Endothelial cell of umbilical vein (primary cell): ENCODE measurements at regions not wholly inside any gene's neighbourhood (a gene's known extent, or its start where the extent isn't known, plus 50 kb on each side); places are given as distances from the start of the nearest gene placed in this dataset.

ENCODE experiments used
- BruUV-seq: library from RNA; stranded (reverse); fragments of 400-500 nt; replicated peaks from 2 replicates; lab custom pipeline; 2021; lab: Mats Ljungman, UMichigan
- CTCF ChIA-PET: fragments of 300-600, 350-600 bp; sonication (Branson Sonifier 250); formaldehyde crosslinking; loops from one replicate; lab custom pipeline; 2021; ENCODE audit warnings: antibody characterized with exemption, inconsistent platforms; lab: Charles Lee
- POLR2A ChIA-PET: fragments of 300-600, 350-600 bp; sonication (Branson Sonifier 250); formaldehyde crosslinking; loops from one replicate; lab custom pipeline; 2021; ENCODE audit warnings: antibody characterized with exemption, inconsistent platforms; lab: Charles Lee
- DNase-seq: peaks from one replicate; pipeline ENCODE4 v3.0.0-alpha.2; 2011; ENCODE audit warnings: low read depth, low spot score
- FAIRE-seq: peaks from 2 replicates; lab custom pipeline; 2011; peaks lifted over from hg19 to GRCh38; lab: Jason Lieb, UNC
- H2AFZ ChIP-seq: 2 replicates; pipeline ENCODE4 v1.6.0; 2012; ENCODE audit warnings: low read depth, low read length, control low read depth, inconsistent platforms
- H3K27ac ChIP-seq: 2 replicates; pipeline ENCODE4 v1.5.1; 2011; ENCODE audit warnings: low read depth, mild to moderate bottlenecking, control low read depth, low read length, moderate library complexity; ENCODE audit not compliant: insufficient read depth
- H3K27me3 ChIP-seq, 2 experiments: 2 replicates each; pipeline versions ENCODE4 v1.6.0 to v1.6.1; 2011; ENCODE audit warnings: low read length in 2 of 2, mixed read lengths in 1 of 2; ENCODE audit not compliant: control insufficient read depth in 2 of 2, insufficient read depth in 2 of 2
- H3K36me3 ChIP-seq, 2 experiments: 2 replicates in 1 of 2; 3 replicates in 1 of 2; pipeline ENCODE4 v1.5.1; 2011; ENCODE audit warnings: low read length in 2 of 2, mild to moderate bottlenecking in 1 of 2, moderate library complexity in 1 of 2; ENCODE audit not compliant: control insufficient read depth in 2 of 2, insufficient read depth in 2 of 2; ENCODE audit errors: extremely low read depth in 1 of 2
- H3K4me1 ChIP-seq: 3 replicates; pipeline ENCODE4 v1.5.1; 2011; ENCODE audit warnings: mild to moderate bottlenecking, low read length; ENCODE audit not compliant: control insufficient read depth, insufficient read depth; ENCODE audit errors: extremely low read depth
- H3K4me2 ChIP-seq: 2 replicates; pipeline ENCODE4 v1.6.1; 2011; ENCODE audit warnings: low read length, control low read depth, mixed read lengths; ENCODE audit not compliant: insufficient read depth
- H3K4me3 ChIP-seq, 3 experiments: fragments of 200-600 bp in 1 of 3; sonication (generic), shearing (Covaris generic) in 1 of 3; replicated peaks in 1 of 3; 2 replicates each; pipeline ENCODE4 v1.5.1; 2011 to 2016; ENCODE audit warnings: control low read depth in 3 of 3, low read length in 3 of 3, mild to moderate bottlenecking in 2 of 3, inconsistent platforms in 1 of 3, low read depth in 1 of 3, moderate library complexity in 1 of 3; ENCODE audit not compliant: insufficient read depth in 1 of 3
- H3K79me2 ChIP-seq: 2 replicates; pipeline ENCODE4 v1.6.0; 2012; ENCODE audit warnings: low read length, inconsistent platforms; ENCODE audit not compliant: control insufficient read depth, insufficient read depth
- H3K9ac ChIP-seq: replicated peaks from 2 replicates; pipeline ENCODE3; 2011; ENCODE audit warnings: low read length, control low read depth; ENCODE audit not compliant: insufficient read depth; ENCODE audit errors: extremely low read depth
- H3K9me1 ChIP-seq: replicated peaks from 3 replicates; pipeline ENCODE4 v1.6.0; 2011; ENCODE audit warnings: mild to moderate bottlenecking, low read length; ENCODE audit not compliant: control insufficient read depth, insufficient read depth; ENCODE audit errors: extremely low read depth
- H3K9me3 ChIP-seq: replicated peaks from 2 replicates; pipeline ENCODE4 v1.5.1; 2012; ENCODE audit warnings: low read length, inconsistent platforms; ENCODE audit not compliant: control insufficient read depth, insufficient read depth
- H4K20me1 ChIP-seq: replicated peaks from 2 replicates; pipeline ENCODE3; 2011; ENCODE audit warnings: mild to moderate bottlenecking, low read length; ENCODE audit not compliant: control insufficient read depth, insufficient read depth; ENCODE audit errors: extremely low read depth
- EZH2 ChIP-seq: IDR thresholded peaks from 2 replicates; pipeline ENCODE4 v1.6.1; 2012; ENCODE audit warnings: borderline replicate concordance, low read depth, mild to moderate bottlenecking, moderate library complexity, low read length, inconsistent platforms; ENCODE audit not compliant: severe bottlenecking
- FOS ChIP-seq: IDR thresholded peaks from 2 replicates; pipeline ENCODE4 v1.6.1; 2011; ENCODE audit warnings: mild to moderate bottlenecking, low read length, moderate library complexity, borderline replicate concordance; ENCODE audit not compliant: insufficient read depth
- GATA2 ChIP-seq: IDR thresholded peaks from 2 replicates; pipeline ENCODE4 v1.7.0; 2011; ENCODE audit warnings: low read depth, mild to moderate bottlenecking, moderate library complexity, mixed read lengths, low read length; ENCODE audit not compliant: insufficient read length, insufficient read depth
- JUN ChIP-seq: IDR thresholded peaks from 2 replicates; pipeline ENCODE4 v1.6.1; 2011; ENCODE audit warnings: borderline replicate concordance, low read depth; ENCODE audit not compliant: insufficient read length, insufficient read depth
- MYC ChIP-seq: IDR thresholded peaks from one replicate; pipeline ENCODE4 v1.6.1; 2011; ENCODE audit warnings: mild to moderate bottlenecking, low read depth, low read length
- POLR2A ChIP-seq: IDR thresholded peaks from 2 replicates; pipeline ENCODE4 v1.6.1; 2012; ENCODE audit warnings: low read depth, mild to moderate bottlenecking, control low read depth, low read length
- POLR2AphosphoS5 ChIP-seq: IDR thresholded peaks from 2 replicates; pipeline ENCODE4 v1.6.1; 2012; ENCODE audit warnings: low read depth, mild to moderate bottlenecking, control low read depth, low read length, moderate library complexity; ENCODE audit not compliant: insufficient read depth
- dilution Hi-C: fragments of 300-500 bp; cut with MboI; formaldehyde crosslinking; loops from one replicate; pipeline ENCODE4 v1.15.0; 2019; ENCODE audit warnings: low sequenced_read_pairs; ENCODE audit not compliant: extremely low pct_ligation_motif_present
- intact Hi-C: fragments of 100-400 bp; cut with micrococcal nuclease; formaldehyde crosslinking; loops from one replicate; pipeline ENCODE4 v1.10.0; 2022
- TF ChIP-seq, protein P1 (sequence below): IDR thresholded peaks from 2 replicates; pipeline ENCODE4 v1.6.1; 2011; ENCODE audit not compliant: insufficient read depth, insufficient read length
- TF ChIP-seq, protein P2 (sequence below), 2 donors: IDR thresholded peaks; 1 replicate in 1 of 2; 2 replicates in 1 of 2; pipeline ENCODE4 v1.5.1; 2011; ENCODE audit warnings: low read length in 2 of 2, mild to moderate bottlenecking in 2 of 2, moderate library complexity in 2 of 2, control low read depth in 1 of 2, inconsistent platforms in 1 of 2, low read depth in 1 of 2; ENCODE audit not compliant: insufficient read depth in 1 of 2; ENCODE audit errors: extremely low read depth in 1 of 2

DNA sequence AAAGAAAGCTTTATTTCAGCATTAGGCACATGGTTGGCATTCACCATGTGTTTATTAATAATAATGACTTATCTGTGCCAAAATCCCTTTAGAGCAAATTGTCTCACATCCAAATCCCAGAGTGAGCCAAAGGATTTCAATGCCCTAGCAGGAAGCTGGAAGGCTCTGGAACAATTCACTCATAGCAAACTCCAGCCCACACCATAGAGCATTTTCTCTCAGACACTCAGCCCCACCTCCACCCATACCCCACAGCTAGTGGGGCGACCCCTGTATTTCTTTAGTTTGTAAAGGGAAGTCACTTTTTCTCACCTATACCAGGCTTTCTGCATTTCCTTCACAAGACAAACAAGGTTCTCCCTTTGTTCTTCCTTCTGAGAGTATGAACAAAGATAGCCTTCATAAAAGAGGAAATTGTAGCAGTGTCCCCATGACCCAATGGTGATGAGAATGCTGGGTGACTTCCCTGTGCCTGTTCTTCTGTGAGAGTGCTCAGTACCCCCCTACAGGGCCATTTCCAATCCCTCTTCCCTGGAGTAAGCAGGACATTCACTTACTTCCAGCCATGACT lies 100.1 kb upstream of the APCDD1 start:
- intact Hi-C loops: loop anchor here (10.0 kb wide), 1 partner anchor 1800 kb away; no protein-coding TSS in a partner anchor
- dilution Hi-C loops: no loop called here
- no peak overlapping the region for H3K4me2 ChIP-seq
- H3K79me2 ChIP-seq: no peaks in the 10 kb centered on the region
- no peak for FAIRE-seq
- POLR2A ChIA-PET: no interaction called here
- no peaks in the 10 kb centered on the region for H3K9me3 ChIP-seq
- no peaks in the 10 kb centered on the region for H3K36me3 ChIP-seq
- CTCF ChIA-PET: interaction anchor here (1.1 kb wide), 1 partner anchor 230 kb away, joined by 3 read pairs; no protein-coding TSS in a partner anchor
- no TSS peak for BruUV-seq
- H3K27ac ChIP-seq: no peak overlapping the region
- no peaks in the 10 kb centered on the region for H3K9me1 ChIP-seq
- H3K27me3 ChIP-seq: no peaks in the 10 kb centered on the region
- no peaks in the 10 kb centered on the region for H3K4me1 ChIP-seq
- no peak overlapping the region for H2AFZ ChIP-seq
- DNase-seq: peak; percentile 18
- H3K9ac ChIP-seq: no peak overlapping the region
- H4K20me1 ChIP-seq: no peaks in the 10 kb centered on the region
- H3K4me3 ChIP-seq: no peak overlapping the region
- TF ChIP-seq, protein P1, sequence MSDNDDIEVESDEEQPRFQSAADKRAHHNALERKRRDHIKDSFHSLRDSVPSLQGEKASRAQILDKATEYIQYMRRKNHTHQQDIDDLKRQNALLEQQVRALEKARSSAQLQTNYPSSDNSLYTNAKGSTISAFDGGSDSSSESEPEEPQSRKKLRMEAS: no peak
- TF ChIP-seq JUN (no peak), EZH2 (no peak), MYC (no peak), FOS (no peak), GATA2 (no peak), POLR2AphosphoS5 (no peak), POLR2A (no peak)
- TF ChIP-seq, protein P2, sequence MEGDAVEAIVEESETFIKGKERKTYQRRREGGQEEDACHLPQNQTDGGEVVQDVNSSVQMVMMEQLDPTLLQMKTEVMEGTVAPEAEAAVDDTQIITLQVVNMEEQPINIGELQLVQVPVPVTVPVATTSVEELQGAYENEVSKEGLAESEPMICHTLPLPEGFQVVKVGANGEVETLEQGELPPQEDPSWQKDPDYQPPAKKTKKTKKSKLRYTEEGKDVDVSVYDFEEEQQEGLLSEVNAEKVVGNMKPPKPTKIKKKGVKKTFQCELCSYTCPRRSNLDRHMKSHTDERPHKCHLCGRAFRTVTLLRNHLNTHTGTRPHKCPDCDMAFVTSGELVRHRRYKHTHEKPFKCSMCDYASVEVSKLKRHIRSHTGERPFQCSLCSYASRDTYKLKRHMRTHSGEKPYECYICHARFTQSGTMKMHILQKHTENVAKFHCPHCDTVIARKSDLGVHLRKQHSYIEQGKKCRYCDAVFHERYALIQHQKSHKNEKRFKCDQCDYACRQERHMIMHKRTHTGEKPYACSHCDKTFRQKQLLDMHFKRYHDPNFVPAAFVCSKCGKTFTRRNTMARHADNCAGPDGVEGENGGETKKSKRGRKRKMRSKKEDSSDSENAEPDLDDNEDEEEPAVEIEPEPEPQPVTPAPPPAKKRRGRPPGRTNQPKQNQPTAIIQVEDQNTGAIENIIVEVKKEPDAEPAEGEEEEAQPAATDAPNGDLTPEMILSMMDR (IDR thresholded peaks at IDR 0.05; ENCODE audit: extremely low read depth in 1 of 2, insufficient read depth in 1 of 2, low read depth in 1 of 2, low read length in 2 of 2): no peak
